Rectal smooth muscle tissue (tissue), 1 donor: ENCODE measurements at regions not wholly inside any gene's neighbourhood (a gene's known extent, or its start where the extent isn't known, plus 50 kb on each side); places are given as distances from the start of the nearest gene placed in this dataset.
"Not testable (repeated sequence)": the region's sequence is repeated elsewhere in the genome, so short reads cannot be mapped to it uniquely, and the experiment has no call there.

ENCODE experiments used
- H3K27ac ChIP-seq: one replicate; pipeline ENCODE4 v1.7.0; 2013; ENCODE audit warnings: low read depth, low read length, inconsistent platforms
- H3K27me3 ChIP-seq: one replicate; pipeline ENCODE4 v1.7.0; 2013; ENCODE audit warnings: low read length; ENCODE audit not compliant: control insufficient read depth, insufficient read depth
- H3K36me3 ChIP-seq: one replicate; pipeline ENCODE4 v1.7.0; 2013; ENCODE audit warnings: low read length; ENCODE audit not compliant: control insufficient read depth, insufficient read depth
- H3K4me1 ChIP-seq: one replicate; pipeline ENCODE4 v1.7.0; 2013; ENCODE audit warnings: low read length; ENCODE audit not compliant: control insufficient read depth, insufficient read depth
- H3K4me3 ChIP-seq: one replicate; pipeline ENCODE4 v1.7.0; 2013; ENCODE audit warnings: low read length
- H3K9ac ChIP-seq: one replicate; pipeline ENCODE4 v1.7.0; 2013; ENCODE audit warnings: low read length

GRCh38 chr10:83724471-83725241 is 414.7 kb upstream of the GHITM start:
- Histone ChIP-seq H3K36me3 (no peaks in the 10 kb centered on the region), H3K27me3 (no peaks in the 10 kb centered on the region), H3K4me3 (no peak overlapping the region), H3K4me1 (no peaks in the 10 kb centered on the region), H3K27ac (no peak overlapping the region), H3K9ac (no peak overlapping the region)

GRCh38 chr10:83725567-83725966 is 413.7 kb upstream of the GHITM start:
- Histone ChIP-seq H3K36me3 (no peaks in the 10 kb centered on the region), H3K9ac (no peak overlapping the region), H3K4me3 (no peak overlapping the region), H3K27me3 (no peaks in the 10 kb centered on the region), H3K4me1 (no peaks in the 10 kb centered on the region), H3K27ac (no peak overlapping the region)

GRCh38 chr10:83734278-83734677 is 405.0 kb upstream of the GHITM start:
- Histone ChIP-seq H3K4me3 (no peak overlapping the region), H3K9ac (no peak overlapping the region), H3K4me1 (no peaks in the 10 kb centered on the region), H3K36me3 (no peaks in the 10 kb centered on the region), H3K27ac (no peak overlapping the region), H3K27me3 (no peaks in the 10 kb centered on the region)

- no peak overlapping the region for H3K9ac ChIP-seq
- no peaks in the 10 kb centered on the region for H3K36me3 ChIP-seq
- no peaks in the 10 kb centered on the region for H3K4me1 ChIP-seq
- no peaks in the 10 kb centered on the region for H3K27me3 ChIP-seq
- H3K27ac ChIP-seq: no peak overlapping the region
- no peak overlapping the region for H3K4me3 ChIP-seq
Observed at GRCh38 chr10:83736008-83736407, 403.3 kb upstream of the GHITM start.

GRCh38 chr10:83750604-83751003 is 388.7 kb upstream of the GHITM start:
- Histone ChIP-seq H3K9ac (no peak overlapping the region), H3K4me1 (no peaks in the 10 kb centered on the region), H3K27ac (no peak overlapping the region), H3K27me3 (no peaks in the 10 kb centered on the region), H3K36me3 (no peaks in the 10 kb centered on the region), H3K4me3 (no peak overlapping the region)

GRCh38 chr10:83753490-83753889 is 385.8 kb upstream of the GHITM start:
- Histone ChIP-seq H3K27ac (no peak overlapping the region), H3K9ac (no peak overlapping the region), H3K4me1 (no peaks in the 10 kb centered on the region), H3K36me3 (no peaks in the 10 kb centered on the region), H3K4me3 (no peak overlapping the region), H3K27me3 (no peaks in the 10 kb centered on the region)

- Histone ChIP-seq H3K27me3 (no peaks in the 10 kb centered on the region), H3K4me1 (no peaks in the 10 kb centered on the region)
Observed at GRCh38 chr10:83754857-83755256, 384.5 kb upstream of the GHITM start.

GRCh38 chr10:83760142-83760541 is 379.2 kb upstream of the GHITM start:
- Histone ChIP-seq H3K9ac (no peak overlapping the region), H3K27me3 (no peaks in the 10 kb centered on the region), H3K4me3 (no peak overlapping the region), H3K27ac (no peak overlapping the region), H3K36me3 (no peaks in the 10 kb centered on the region), H3K4me1 (no peaks in the 10 kb centered on the region)

More at GRCh38 chr10:83754857-83755256, 384.5 kb upstream of the GHITM start:
- H3K4me3 ChIP-seq: no peak overlapping the region
- no peak overlapping the region for H3K9ac ChIP-seq
- no peaks in the 10 kb centered on the region for H3K36me3 ChIP-seq
- no peak overlapping the region for H3K27ac ChIP-seq

- H3K27me3 ChIP-seq: no peaks in the 10 kb centered on the region
- H3K36me3 ChIP-seq: no peaks in the 10 kb centered on the region
- H3K9ac ChIP-seq: no peak overlapping the region
- H3K27ac ChIP-seq: no peak overlapping the region
- H3K4me3 ChIP-seq: no peak overlapping the region
- no peaks in the 10 kb centered on the region for H3K4me1 ChIP-seq
Observed at GRCh38 chr10:83764666-83765065, 374.6 kb upstream of the GHITM start.

GRCh38 chr10:83765731-83766130 is 373.6 kb upstream of the GHITM start:
- Histone ChIP-seq H3K36me3 (no peaks in the 10 kb centered on the region), H3K27ac (no peak overlapping the region), H3K4me3 (no peak overlapping the region), H3K9ac (no peak overlapping the region), H3K27me3 (no peaks in the 10 kb centered on the region), H3K4me1 (no peaks in the 10 kb centered on the region)

- H3K4me1 ChIP-seq: no peaks in the 10 kb centered on the region
Observed at GRCh38 chr10:83769281-83769820, 370.0 kb upstream of the GHITM start.

GRCh38 chr10:83786701-83787100 is 352.6 kb upstream of the GHITM start:
- not testable (repeated sequence) for H3K27me3 ChIP-seq, H3K9ac ChIP-seq, H3K27ac ChIP-seq, H3K4me3 ChIP-seq, H3K36me3 ChIP-seq, H3K4me1 ChIP-seq

More at GRCh38 chr10:83769281-83769820, 370.0 kb upstream of the GHITM start:
- Histone ChIP-seq H3K27me3 (no peaks in the 10 kb centered on the region), H3K4me3 (no peak overlapping the region), H3K9ac (no peak overlapping the region), H3K27ac (no peak overlapping the region), H3K36me3 (no peaks in the 10 kb centered on the region)

- H3K27ac ChIP-seq: no peak overlapping the region
- no peaks in the 10 kb centered on the region for H3K36me3 ChIP-seq
- no peaks in the 10 kb centered on the region for H3K4me1 ChIP-seq
- no peak overlapping the region for H3K4me3 ChIP-seq
- no peak overlapping the region for H3K9ac ChIP-seq
- H3K27me3 ChIP-seq: no peaks in the 10 kb centered on the region
Observed at GRCh38 chr10:83801983-83802382, 337.3 kb upstream of the GHITM start.
